ENCODE measurements at regions not wholly inside any gene's neighbourhood (a gene's known extent, or its start where the extent isn't known, plus 50 kb on each side); places are given as distances from the start of the nearest gene placed in this dataset.

GRCh38 chr6:11309947-11310665 lies 77.6 kb upstream of the NEDD9 start:
- no peak for TF ChIP-seq CTCF (IDR thresholded peaks at IDR 0.05; ENCODE audit: low read depth, low read length, poor library complexity, severe bottlenecking)
- TF ChIP-seq EZH2phosphoT487 (IDR thresholded peaks at IDR 0.05; ENCODE audit: borderline replicate concordance, low read length), result no peak
